ENCODE measurements at regions not wholly inside any gene's neighbourhood (a gene's known extent, or its start where the extent isn't known, plus 50 kb on each side); places are given as distances from the start of the nearest gene placed in this dataset.

DNA sequence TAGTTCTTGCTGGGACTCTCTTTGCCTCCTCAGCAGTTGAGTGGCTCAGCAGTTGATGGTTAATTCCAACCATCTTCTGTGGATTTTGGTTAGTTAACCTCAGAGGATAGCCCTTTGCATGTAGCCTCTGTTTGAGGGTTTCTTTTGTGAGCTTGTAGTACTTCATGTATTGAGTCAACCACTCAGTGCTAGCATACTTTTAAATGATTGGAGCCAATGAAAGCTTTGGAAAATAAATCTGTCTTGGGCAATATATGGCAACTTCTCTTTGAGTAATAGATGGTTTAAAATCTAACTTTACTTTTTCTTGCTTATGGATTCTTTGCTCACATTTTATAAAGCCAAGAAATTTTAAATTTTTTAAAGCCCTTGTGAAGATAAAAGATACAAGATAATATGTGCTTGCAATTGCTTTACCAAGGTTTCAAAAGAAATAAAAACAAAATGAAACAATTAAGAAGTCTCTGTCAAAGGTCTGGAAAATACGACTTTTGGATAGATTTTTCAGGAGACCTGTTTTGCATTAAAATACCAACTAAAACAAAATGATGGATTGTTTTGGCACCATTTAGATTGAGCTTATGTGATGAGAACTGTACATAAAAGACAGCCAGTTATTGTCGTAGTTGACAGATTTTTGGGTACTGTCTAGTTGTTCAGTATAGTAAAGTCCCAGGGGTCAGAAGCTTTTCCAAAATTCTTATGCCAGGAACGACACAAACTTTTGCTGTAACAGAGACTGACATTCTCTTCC is 181.9 kb downstream of the SPRY1 start:
- TF ChIP-seq, protein P1, sequence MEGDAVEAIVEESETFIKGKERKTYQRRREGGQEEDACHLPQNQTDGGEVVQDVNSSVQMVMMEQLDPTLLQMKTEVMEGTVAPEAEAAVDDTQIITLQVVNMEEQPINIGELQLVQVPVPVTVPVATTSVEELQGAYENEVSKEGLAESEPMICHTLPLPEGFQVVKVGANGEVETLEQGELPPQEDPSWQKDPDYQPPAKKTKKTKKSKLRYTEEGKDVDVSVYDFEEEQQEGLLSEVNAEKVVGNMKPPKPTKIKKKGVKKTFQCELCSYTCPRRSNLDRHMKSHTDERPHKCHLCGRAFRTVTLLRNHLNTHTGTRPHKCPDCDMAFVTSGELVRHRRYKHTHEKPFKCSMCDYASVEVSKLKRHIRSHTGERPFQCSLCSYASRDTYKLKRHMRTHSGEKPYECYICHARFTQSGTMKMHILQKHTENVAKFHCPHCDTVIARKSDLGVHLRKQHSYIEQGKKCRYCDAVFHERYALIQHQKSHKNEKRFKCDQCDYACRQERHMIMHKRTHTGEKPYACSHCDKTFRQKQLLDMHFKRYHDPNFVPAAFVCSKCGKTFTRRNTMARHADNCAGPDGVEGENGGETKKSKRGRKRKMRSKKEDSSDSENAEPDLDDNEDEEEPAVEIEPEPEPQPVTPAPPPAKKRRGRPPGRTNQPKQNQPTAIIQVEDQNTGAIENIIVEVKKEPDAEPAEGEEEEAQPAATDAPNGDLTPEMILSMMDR (IDR thresholded peaks at IDR 0.05), result no peak
- no peak for TF ChIP-seq ZFX (IDR thresholded peaks at IDR 0.05; ENCODE audit: borderline replicate concordance)

Measured in 22Rv1 (cell line).